ENCODE measurements at regions not wholly inside any gene's neighbourhood (a gene's known extent, or its start where the extent isn't known, plus 50 kb on each side); places are given as distances from the start of the nearest gene placed in this dataset.

DNA sequence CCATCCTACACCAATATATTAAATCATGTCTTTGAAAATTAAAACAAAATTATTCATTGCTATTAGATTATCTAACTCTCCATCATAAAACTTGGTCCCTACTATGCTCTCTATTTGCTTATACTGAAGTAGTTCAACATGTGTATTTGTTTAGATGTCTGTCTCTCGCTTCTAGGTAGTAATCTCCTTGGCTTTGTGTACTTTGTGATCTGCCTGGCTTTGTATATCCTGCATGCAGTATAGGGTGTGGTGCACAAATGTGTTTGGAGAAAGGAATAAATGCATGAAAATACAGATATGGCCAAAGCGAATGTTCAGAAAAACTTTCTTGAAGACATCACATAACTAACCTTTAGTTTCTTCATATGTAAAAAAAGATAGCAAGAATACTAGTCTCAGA, 246.6 kb upstream of the LRFN5 start:
- Histone ChIP-seq H3K36me3 (replicated peaks in 1 of 2; ENCODE audit: insufficient read depth in 1 of 2, low read depth in 2 of 2) (no peaks in the 10 kb centered on the region), H3K27me3 (no peaks in the 10 kb centered on the region), H3K9me3 (no peaks in the 10 kb centered on the region), H3K4me3 (no peak overlapping the region), H3K4me1 (no peaks in the 10 kb centered on the region), H3K27ac (no peak overlapping the region)
- DNase-seq, result no peak
- TF ChIP-seq, protein P1, sequence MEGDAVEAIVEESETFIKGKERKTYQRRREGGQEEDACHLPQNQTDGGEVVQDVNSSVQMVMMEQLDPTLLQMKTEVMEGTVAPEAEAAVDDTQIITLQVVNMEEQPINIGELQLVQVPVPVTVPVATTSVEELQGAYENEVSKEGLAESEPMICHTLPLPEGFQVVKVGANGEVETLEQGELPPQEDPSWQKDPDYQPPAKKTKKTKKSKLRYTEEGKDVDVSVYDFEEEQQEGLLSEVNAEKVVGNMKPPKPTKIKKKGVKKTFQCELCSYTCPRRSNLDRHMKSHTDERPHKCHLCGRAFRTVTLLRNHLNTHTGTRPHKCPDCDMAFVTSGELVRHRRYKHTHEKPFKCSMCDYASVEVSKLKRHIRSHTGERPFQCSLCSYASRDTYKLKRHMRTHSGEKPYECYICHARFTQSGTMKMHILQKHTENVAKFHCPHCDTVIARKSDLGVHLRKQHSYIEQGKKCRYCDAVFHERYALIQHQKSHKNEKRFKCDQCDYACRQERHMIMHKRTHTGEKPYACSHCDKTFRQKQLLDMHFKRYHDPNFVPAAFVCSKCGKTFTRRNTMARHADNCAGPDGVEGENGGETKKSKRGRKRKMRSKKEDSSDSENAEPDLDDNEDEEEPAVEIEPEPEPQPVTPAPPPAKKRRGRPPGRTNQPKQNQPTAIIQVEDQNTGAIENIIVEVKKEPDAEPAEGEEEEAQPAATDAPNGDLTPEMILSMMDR (IDR thresholded peaks at IDR 0.05), result no peak
- TF ChIP-seq POLR2A (IDR thresholded peaks at IDR 0.05), result no peak
- intact Hi-C loops (cut with DNase I), result no loop called here
- no peak for ATAC-seq
- 47 to 51% methylated on average over 2 of the region's 2 CpGs for WGBS, 2 donors

DNA sequence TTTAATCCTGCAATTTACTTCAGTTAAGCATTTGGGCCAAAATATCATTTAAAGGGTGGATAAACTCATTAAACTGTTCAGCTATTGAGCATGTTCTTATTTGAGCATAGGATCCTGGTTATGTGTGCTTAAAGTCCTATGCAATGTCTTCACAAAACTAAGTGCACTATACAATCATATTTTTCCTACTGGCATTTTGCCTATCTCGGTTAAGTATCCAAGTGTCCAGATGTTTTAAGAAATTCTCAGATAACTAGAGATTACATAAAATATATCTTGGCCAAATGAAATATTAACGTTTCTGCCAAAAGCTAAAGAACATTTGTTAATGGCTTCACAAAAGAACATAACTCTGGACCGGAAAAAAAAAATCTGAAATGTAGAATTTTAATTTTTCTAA, 250.8 kb upstream of the LRFN5 start:
- WGBS, 2 donors, result 16 to 35% methylated on average over 3 of the region's 3 CpGs
- Histone ChIP-seq H3K27ac (no peak overlapping the region), H3K4me3 (no peak overlapping the region), H3K9me3 (no peaks in the 10 kb centered on the region), H3K4me1 (no peaks in the 10 kb centered on the region), H3K27me3 (no peaks in the 10 kb centered on the region), H3K36me3 (replicated peaks in 1 of 2; ENCODE audit: insufficient read depth in 1 of 2, low read depth in 2 of 2) (no peaks in the 10 kb centered on the region)
- no peak for TF ChIP-seq POLR2A (IDR thresholded peaks at IDR 0.05)
- TF ChIP-seq, protein P1 (IDR thresholded peaks at IDR 0.05), result no peak
- DNase-seq (no peak), ATAC-seq (no peak)
- intact Hi-C loops (cut with DNase I), result no loop called here

DNA sequence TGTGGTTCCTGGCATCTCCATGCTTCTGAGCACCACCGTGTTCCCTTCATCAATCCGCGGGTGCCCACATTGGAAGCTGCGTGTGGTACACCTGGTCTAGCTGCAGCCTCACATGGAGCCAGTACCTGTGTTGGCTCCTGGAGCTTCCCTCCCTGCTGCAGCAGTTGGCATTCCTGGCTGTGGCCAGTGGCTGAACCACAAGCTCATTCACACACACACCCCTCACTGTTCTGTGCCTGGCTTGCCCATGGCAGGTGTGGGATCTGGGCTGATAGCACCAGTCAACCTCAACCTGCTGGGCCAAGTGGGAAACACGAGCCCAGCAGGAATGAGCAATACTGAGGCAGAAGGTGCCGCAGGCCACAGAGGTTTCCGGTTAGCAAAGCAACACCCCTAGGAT, 256.2 kb upstream of the LRFN5 start:
- Histone ChIP-seq H3K4me3 (no peak overlapping the region), H3K27me3 (no peaks in the 10 kb centered on the region), H3K27ac (no peak overlapping the region), H3K4me1 (no peaks in the 10 kb centered on the region), H3K36me3 (replicated peaks in 1 of 2; ENCODE audit: insufficient read depth in 1 of 2, low read depth in 2 of 2) (no peaks in the 10 kb centered on the region), H3K9me3 (no peaks in the 10 kb centered on the region)
- intact Hi-C loops (cut with DNase I), result no loop called here
- 63 to 65% methylated on average over 6 to 7 of the region's 7 CpGs for WGBS, 2 donors
- ATAC-seq, result no peak
- no peak for DNase-seq
- TF ChIP-seq, protein P1 (IDR thresholded peaks at IDR 0.05), result no peak
- no peak for TF ChIP-seq POLR2A (IDR thresholded peaks at IDR 0.05)

DNA sequence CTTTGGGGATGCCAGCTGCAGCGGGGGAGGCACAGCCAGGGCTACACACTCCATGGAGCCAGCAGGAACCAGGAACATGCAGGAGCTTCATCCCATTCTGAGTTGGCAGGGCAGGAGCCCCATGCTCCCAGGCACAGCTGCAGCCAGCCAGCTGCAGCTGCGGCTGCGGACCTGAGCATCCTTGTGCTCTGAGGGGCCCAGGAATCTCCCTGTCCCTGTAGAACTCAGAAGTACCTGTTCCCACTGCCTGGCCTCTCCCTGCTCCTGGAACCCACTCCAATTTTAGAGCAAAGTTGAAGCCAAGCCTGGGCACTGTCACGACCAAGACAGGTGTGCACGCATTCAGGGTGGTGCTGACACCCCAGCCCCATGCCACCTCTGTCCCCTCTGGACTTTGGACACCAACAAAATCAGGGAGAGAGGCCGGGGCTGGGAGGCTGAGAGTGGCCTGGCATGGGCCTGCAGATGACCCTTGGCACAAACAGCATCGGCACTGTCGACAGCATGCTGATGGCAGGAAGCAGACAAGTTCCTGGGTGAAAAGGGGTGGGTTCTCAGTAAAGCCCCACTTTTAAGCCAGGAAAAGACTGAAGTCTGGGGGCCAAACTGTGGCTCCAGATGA, 257.3 kb upstream of the LRFN5 start:
- WGBS, 2 donors, result 61 to 74% methylated on average over 5 to 8 of the region's 8 CpGs
- Histone ChIP-seq H3K27me3 (no peaks in the 10 kb centered on the region), H3K4me3 (no peak overlapping the region), H3K4me1 (no peaks in the 10 kb centered on the region), H3K36me3 (replicated peaks in 1 of 2; ENCODE audit: insufficient read depth in 1 of 2, low read depth in 2 of 2) (no peaks in the 10 kb centered on the region), H3K9me3 (no peaks in the 10 kb centered on the region), H3K27ac (no peak overlapping the region)
- ATAC-seq, result no peak
- TF ChIP-seq, protein P1 (IDR thresholded peaks at IDR 0.05), result no peak
- no peak for TF ChIP-seq POLR2A (IDR thresholded peaks at IDR 0.05)
- intact Hi-C loops (cut with DNase I), result no loop called here
- no peak for DNase-seq

DNA sequence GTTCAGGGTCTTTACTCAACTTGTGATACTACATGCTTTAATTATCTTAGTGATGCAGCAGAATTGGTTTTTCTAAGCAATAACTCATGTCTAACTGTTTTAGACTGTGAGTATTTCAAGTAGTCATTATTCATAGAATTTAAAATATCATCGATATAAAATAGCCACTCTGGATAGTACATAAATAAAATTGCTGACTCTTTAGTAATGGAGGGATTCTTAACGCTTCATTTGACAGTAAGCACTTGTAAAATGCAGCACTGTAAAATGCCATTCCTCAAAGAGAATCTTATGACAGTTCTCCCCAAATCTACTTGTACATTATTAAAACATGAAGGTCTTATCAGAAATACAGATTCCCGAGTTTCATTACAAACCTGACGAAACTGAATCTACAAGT, 262.8 kb upstream of the LRFN5 start:
- H3K27me3 ChIP-seq, result no peaks in the 10 kb centered on the region
- H3K36me3 ChIP-seq (replicated peaks in 1 of 2; ENCODE audit: insufficient read depth in 1 of 2, low read depth in 2 of 2), result no peaks in the 10 kb centered on the region
- WGBS, 2 donors, result 52 to 64% methylated on average over 4 of the region's 4 CpGs
- no peaks in the 10 kb centered on the region for H3K9me3 ChIP-seq
- intact Hi-C loops (cut with DNase I), result no loop called here
- TF ChIP-seq, protein P1 (IDR thresholded peaks at IDR 0.05), result no peak
- no peak for TF ChIP-seq POLR2A (IDR thresholded peaks at IDR 0.05)
- H3K4me1 ChIP-seq, result no peaks in the 10 kb centered on the region
- DNase-seq, result no peak
- H3K4me3 ChIP-seq, result no peak overlapping the region
- ATAC-seq, result no peak
- H3K27ac ChIP-seq, result no peak overlapping the region
